Epidermal melanocyte (primary cell): ENCODE measurements at regions not wholly inside any gene's neighbourhood (a gene's known extent, or its start where the extent isn't known, plus 50 kb on each side); places are given as distances from the start of the nearest gene placed in this dataset.
"Not testable (repeated sequence)": the region's sequence is repeated elsewhere in the genome, so short reads cannot be mapped to it uniquely, and the experiment has no call there.

Source experiments
- DNase-seq: peaks from one replicate; pipeline ENCODE4 v3.0.0; 2011; ENCODE audit warnings: low spot score; ENCODE audit not compliant: insufficient read length

DNA sequence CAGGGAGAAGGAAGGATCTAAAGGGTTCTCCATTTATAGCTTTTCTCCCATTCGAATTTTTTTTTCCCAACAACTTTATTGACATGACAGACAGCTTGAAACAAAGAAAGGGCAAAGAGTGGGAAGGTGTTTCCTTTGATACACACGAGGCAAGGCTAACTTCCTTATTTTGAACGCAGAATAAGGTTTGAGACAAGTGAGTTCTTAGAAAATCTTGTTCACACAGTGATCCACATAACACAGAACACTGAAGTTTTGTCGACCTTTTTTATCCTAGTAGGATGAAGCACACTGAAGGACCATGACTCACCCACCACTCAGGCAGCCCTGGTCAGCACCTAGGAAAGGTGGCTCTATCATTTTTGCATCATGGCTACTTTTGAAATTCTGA, 425.8 kb upstream of the MDFIC2 start:
- DNase-seq = no peak

DNA sequence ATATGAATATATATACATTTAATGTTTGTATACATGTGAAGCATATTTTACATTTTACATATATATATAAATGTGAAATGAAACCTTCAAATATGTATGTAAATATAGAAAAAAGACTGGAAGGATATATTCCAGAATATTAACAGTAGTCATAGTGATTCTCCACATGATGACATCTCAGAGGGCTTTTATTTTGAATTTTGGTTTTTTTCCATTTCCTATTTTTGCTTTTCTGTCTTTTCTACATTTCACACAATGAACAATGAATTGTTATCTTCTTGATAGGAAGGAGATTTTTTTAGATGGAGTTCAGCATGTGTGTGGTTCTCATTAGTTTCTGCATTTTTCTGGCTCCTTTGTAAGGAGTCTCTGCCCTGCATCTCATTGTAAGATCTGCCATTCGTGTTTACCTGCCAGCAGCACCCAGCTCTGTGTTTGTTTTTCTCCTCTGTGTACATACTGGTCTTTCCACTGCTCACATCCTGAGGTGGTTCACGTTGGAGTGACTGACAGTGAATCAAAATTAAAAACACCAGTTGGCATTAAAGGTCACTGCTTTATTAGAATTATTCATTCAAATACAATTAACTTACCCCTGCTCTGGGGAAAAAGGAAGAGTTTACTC, 425.3 kb upstream of the MDFIC2 start:
- DNase-seq = no peak

DNA sequence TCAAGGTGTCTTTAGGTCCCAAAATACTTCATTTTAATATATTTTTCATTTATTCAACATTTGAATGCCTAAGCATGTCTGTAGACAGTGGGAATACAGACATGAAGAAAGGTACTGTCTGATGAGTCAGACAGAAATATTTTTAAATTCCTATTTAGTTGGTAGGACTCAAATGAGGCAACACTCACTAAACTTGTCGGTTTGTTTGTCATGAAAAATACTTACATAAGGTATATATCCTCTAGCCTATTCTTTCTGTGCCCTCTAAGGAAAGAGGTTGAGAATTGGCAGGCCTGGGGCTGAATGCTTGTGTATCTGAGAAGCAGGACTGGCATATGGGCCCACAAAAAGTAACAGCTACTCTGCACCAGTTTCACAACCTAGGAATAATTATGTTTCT, 423.6 kb upstream of the MDFIC2 start:
- DNase-seq = no peak

DNA sequence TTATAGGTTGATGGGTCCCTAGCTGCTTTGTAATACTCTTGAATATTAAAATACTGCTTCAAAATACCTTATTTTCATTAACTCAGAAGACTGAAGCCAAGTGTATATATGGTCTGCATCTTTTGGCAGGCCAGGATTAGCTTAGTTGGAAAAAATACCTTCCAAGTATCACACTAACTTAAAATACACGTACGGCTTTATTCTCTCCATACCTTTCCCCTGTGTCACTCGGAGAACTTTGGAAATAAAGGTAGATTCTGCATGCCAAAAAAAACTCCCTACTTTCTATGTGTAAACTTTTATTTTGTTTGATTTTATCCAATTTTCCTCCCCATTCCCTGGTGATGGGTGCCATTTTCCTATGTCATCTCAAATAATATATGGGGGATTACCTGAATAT, 422.3 kb upstream of the MDFIC2 start:
- no peak for DNase-seq

DNA sequence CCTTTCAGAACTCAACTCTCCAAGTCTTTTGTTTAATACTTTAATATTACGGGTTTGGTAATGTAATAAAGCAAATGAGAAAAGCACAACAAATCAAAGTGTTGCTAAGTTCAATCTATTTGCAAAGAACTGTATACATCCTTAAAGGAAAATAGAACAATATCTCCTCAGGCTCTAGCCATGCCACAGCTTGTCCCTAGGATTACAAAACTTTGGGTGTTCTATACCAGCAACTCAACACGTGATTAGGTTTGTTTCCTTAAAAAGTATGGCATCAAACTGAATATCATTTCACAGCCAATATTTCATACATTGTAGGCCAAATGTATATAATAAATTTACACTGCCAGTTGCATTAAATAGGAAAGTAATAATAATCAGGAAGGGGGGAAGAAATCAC, 418.6 kb upstream of the MDFIC2 start:
- no peak for DNase-seq

DNA sequence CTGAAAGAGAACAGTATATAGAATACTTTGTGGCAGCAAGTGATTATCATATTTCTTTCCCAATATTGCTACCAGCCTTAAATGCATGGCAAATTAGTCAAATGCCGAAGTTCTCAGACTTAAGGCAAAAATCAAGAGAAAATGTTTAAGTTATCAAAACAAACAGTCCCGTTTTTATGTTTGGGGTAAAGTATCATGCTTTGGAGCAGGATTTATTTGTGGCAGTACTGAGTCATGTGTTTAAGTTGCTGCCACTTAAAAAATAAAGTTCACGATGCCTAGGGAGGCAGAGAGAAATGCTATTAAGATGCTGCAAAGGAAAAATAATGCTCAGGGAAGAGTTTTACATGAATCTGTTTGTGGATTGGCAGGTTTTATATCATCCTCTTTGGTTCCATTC, 417.4 kb upstream of the MDFIC2 start:
- no peak for DNase-seq

DNA sequence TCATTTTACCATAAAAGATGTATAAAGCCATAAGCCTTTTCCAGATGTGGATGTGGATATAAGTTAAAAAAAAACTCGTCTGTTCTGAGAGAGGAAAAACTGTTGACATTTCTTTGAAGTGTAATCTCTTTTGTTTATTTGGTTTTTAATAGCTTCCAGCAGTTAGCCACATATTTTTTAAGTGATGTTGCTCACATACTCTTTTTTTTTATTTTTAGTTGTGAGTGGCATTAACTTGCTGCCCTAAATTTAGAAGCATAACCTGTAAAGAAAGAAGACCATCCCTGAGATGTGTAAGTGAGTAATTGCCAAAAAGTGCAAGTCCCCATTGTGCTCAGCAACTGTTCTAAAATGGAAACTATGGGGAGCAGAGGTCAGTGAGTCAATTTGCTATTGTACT, 415.9 kb upstream of the MDFIC2 start:
- no peak for DNase-seq

DNA sequence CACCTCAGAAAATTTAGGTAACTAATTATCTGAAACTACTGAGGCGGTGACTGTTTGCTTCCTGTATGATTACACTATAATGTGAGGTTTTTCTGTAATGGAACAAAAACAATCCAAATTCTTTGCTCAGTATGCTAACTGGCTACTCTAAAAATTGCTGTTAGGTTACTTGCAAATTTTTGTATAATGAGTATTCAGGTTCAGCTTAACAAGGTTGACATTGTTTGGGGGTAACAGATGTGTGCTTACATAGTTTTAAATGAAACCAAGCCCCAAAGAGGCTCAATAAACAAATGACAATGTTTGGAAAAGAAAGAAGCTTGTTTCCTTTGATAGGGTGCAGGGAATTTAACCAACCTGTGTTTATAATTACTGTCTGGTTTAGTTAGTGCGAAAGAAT, 414.5 kb upstream of the MDFIC2 start:
- no peak for DNase-seq

DNA sequence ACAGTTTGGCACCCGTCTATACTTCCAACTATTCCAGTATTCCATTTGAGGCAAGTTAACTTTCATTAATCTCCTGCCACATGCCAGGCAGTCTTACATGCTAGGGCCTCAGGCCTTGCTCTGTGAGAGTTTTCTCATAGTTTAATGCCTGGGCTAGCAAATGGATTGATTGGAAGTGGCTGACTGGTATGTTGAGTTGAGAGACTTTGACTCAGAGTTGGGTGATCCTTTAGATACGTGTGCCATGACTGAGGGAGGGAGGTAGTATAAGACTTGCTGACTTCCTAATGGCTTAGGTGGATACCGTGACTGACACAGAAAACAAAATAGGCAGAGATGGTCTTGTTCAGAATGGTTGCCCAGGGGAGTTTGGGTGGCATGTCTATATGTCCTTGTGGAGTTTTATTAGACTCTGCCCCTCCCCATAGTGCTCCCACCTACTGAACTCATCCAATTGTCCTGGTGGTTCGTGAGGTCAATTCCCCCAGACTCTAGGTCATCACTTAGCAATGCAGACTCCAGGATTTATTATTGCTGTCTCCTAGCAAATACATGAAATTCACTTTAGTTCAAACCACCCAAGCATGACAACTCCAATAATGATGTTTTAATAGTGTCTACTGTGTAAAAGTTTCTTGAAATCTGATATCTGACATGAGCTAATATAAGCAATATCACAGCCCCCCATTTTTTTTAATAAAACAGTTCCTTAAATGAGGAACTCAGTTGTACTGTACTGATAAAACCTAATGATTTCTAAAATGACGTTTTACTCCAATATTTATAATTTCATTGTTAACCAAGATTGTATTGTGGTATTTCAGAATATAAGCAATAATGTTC, 413.9 kb upstream of the MDFIC2 start:
- no peak for DNase-seq

DNA sequence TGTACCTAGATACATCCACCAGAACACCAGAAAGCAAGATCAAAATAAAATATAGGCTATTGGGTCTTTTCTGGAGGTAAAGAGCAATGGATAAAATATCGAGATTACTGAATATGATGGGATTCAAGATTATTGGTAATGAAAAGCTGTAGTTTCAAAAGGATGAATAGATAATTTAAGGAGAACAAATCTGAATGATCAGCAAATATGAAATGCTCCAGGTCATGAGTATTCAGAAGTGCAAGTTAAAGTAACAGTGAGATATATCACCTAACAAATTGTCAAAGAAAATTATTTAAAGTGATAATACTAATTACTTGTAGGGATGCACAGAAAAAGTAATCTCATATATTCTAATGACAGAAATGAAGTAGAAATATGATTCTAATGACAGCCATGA, 409.6 kb upstream of the MDFIC2 start:
- DNase-seq = no peak

DNA sequence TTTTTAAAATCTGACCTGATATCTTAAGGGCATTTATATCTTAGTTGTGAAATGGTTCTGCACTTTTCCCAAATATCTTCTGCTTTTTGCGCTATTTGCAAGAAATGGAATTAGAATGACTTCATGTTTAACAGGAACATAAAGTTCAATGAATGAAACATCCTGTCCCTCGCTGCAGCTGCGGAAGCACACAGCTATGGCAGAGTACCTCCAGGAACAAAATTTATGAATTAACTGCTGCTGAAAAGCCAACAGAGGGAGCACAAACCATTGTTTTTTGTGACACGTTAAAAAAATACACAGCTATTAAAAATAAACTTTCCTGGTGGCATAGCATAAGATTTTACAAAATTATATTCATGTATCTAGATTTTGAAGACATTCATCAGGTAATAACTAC, 404.4 kb upstream of the MDFIC2 start:
- DNase-seq = no peak

DNA sequence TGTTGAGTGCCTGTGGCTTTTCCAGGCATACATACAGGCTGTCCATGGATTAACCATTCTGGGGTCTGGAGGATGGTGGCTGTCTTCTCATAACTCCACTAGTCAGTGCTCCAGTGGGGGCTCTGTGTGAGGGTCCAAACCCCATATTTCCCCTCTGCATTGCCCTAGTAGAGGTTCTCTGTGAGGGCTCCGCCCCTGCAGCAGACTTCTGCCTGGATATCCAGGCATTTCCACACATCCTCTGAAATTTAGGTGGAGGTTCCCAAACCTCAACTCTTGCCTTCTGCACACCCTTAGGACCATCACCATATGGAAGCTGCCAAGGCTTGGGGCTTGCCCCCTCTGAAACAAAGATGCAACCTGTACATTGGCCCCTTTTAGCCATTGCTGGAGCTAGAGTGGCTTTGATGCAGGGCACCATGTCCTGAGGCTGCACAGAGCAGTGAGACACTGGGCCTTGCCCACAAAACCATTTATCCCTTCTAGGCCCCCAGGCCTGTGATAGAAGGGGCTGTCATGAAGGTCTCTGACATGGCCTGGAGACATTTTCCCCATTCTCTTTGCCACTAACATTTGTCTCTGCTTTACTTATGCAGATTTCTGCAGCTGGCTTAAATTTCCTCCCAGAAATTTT, 400.1 kb upstream of the MDFIC2 start:
- no peak for DNase-seq

DNA sequence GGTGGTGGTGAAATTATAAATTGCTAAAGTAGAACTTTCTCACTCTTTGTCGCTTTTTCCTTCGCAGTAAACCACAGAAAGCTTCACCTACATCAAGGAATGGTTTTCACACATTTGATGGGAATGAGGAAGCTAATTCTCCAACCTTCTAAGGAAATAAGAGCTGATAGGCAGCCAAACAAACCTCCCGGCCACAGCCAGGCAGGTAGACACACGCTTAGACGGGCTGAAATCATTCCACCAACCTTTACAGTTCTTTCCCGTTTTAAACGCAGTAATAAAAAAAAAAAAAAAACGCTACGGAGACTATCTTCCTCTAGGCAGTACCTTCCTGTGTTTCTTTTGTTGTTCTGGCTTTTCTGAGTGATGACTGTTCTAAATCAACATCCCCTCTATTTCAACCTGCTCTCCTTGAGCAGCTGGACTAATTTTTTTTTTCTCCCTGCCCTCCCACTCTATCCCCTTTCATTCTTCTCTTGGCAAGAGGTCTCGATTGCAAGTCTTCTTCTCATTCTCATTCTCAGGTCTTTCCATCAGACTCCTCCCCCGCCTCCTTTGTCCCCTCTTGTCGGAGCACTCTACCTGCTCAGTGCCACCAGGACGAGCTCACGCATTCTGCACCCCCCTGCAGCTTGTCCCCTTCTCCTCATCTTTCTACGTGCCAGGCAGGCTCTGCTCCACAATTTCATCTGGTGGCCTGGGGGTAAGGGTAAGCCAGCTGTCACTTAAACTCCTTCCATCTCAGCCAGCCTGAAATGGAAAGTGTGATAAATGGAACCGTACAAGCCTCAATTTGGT, 391.1 kb upstream of the MDFIC2 start:
- no peak for DNase-seq

DNA sequence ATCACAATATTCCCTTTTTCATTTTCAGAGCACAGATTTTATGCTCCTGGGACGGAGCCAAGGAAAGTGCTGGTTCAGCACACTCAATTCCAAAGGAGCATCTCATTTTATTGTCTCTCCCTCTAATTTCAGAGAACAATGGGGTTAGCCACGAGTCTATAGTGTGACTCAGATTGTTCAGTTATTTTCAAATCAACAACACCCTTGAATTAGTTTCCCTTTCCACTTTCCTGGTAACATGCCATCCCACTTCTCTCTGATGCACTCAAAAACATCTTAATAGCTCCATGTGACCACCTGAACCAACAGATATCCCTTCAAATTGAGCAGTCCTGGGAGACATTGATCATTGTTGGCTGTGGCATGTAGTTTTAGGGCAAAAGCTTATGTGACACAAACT, 389.7 kb upstream of the MDFIC2 start:
- DNase-seq = no peak

DNA sequence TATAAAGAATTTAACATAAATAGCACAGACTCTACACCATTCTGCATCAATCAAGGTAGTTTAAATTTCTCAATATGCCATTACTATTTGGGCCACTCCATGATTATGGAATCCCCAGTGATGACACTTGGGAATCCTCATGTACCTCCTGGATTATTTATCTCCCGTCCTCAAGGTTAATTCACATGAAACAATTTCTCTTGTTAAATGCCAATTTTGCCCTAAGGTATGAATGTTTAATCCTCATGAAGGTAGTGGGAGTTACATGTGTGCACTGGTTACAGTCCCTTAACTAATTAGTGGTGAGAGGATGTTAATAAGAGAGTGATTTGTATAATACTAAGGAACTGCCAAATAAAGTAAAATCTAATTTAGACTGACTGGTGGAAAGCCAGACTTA, 372.3 kb upstream of the MDFIC2 start:
- no peak for DNase-seq

DNA sequence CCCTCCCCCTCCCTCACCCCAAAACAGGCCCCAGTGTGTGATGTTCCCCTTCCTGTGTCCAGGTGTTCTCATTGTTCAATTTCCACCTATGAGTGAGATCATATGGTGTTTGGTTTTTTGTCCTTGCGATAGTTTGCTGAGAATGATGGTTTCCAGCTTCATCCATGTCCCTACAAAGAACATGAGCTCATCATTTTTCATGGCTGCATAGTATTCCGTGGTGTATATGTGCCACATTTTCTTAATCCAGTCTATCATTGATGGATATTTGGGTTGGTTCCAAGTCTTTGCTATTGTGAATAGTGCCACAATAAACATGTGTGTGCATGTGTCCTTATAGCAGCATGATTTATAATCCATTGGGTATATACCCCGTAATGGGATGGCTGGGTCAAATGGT, 363.4 kb upstream of the MDFIC2 start:
- not testable (repeated sequence) for DNase-seq

DNA sequence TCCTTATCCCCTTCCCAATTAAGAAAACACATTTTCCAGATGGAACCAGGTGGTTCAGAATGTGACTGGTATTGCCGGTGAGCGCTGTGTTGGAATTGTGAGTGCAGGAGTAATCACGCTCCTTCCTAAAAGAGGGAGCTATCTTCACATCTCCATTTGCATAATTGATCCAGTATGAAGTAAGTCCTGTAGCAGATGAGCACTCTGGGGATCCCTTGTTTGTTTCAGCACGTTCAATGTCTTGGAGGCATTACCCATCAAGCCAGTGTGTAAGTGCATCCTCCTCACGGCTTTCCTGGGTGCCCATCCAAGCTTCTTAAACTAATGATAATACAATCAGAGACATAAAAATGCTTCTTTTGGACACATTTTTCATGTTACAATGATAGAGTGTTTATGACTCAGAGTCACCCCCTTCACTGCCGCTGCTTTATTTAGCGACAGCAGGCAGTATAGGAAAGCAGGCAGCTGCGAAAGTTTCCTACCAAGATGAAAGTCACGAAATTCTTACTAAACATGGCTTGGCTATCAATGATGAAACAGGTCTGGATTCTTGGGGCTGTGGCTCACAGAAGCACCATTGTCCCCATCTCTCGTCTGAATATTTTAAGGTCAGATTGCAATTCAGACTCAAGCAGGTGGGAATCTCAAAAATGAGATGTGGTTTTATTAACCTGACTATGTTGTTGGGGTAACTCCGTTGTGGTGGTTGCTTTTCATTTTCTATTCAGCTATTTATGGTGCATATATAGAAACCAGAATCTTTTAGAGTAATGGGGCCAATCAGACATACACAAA, 346.3 kb upstream of the MDFIC2 start:
- DNase-seq = no peak

DNA sequence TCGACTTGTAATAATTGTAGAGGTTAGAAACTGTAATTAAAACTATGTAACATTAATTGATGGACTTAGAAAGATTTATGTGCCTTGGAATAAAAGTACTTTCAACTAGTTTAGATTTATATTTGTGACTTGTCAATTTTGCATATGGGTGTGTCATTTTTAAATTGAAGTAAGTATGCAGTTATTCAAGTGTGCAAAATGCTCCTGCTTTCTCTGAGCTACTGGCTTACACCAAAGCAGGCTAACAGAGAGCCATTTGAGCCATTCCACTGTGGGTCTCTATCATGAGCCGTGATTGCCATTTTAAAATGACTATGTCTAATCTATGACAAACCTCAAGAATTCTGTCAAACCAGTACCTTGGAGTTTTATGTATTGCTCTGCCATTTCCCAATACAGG, 345.0 kb upstream of the MDFIC2 start:
- DNase-seq = no peak

DNA sequence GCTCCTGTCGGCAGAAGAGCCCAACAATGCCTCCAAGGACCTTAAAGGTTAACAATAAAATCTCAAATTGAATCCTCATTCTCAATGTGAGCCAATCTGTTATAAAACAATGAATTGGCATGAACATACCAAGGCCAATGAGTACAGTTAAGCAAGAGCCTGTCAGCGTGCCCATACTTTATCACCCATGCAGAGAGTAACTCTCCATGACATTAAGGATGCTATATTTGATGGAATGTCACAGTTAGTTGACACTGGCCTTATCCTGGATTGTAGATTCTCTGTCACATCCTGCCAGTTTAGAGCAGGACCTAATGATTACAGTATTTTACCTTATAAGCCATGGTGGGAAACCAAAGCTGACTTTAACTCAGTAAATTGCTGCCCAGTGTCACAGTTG, 335.4 kb upstream of the MDFIC2 start:
- no peak for DNase-seq

DNA sequence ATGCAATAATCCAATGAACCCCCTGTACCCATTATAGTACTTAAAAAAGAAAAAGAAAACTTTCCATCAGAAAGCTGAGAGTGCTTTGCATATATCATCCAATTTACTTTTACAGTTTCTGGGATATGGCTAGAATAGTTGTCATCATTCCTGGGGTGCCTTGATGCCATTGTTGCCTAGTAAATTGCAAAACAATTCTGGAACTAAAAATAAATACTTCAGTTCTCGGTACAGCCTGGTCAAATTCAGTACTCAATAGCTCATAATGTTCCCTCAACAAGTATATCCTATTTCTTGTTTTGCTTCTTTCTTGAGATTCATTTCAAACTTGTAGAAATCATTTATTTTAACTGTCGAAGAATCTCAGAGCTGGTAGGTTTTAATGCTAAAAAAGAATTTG, 334.7 kb upstream of the MDFIC2 start:
- DNase-seq = no peak

DNA sequence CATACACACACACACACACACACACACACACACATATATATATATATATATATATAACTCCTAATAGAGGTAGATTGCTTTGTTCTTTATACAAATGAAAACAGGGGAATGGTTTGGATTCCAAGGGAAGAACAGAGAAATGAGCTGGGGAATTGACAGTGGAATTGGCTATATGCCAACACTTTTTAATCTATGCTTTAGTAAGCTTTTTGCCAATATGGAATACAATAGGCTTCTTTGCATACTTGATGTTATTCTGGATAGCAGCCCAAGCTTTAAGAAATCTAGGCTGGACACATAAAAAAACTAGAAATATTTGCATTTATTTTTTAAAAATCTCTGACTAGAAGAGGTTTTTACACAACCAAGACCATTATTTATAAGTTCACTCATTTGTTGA, 334.2 kb upstream of the MDFIC2 start:
- DNase-seq = no peak
